Hindlimb muscle (tissue), 1 donor: ENCODE measurements at regions not wholly inside any gene's neighbourhood (a gene's known extent, or its start where the extent isn't known, plus 50 kb on each side); places are given as distances from the start of the nearest gene placed in this dataset.
"Not testable (repeated sequence)": the region's sequence is repeated elsewhere in the genome, so short reads cannot be mapped to it uniquely, and the experiment has no call there.

Experiments used
- DNase-seq: peaks from one replicate; pipeline ENCODE4 v3.0.0-alpha.2; 2013

DNA sequence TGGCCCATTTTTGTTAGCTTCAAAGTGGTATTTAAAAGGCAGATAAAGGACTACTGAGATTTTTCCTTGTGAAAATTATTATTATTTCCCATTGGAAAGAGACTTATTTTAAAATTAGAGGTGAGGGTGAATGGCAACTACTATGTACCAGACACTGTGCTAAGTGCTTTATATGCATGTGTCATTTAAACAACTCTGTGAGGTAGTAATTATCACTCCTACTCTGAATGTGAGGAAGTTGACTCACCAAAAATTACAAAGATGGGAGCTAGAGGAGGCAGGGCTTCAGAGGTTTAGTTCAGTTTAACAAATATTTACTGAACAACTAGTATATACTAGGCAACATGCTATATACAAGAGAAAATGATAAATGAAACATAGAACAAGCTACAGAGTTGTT lies 78.2 kb downstream of the MSL3 start:
- DNase-seq: no peak

GRCh38 chrX:11837437-11837836 lies 79.4 kb downstream of the MSL3 start:
- DNase-seq: no peak

- no peak for DNase-seq
Measured at GRCh38 chrX:11864171-11864570, 106.1 kb downstream of the MSL3 start.

GRCh38 chrX:11867610-11868345 lies 109.7 kb downstream of the MSL3 start:
- no peak for DNase-seq

- DNase-seq: no peak
Measured at GRCh38 chrX:11870789-11871188, 112.8 kb downstream of the MSL3 start.

GRCh38 chrX:11881485-11882170 lies 123.6 kb downstream of the MSL3 start:
- DNase-seq: no peak

GRCh38 chrX:11886745-11887144 lies 128.7 kb downstream of the MSL3 start:
- no peak for DNase-seq

DNA sequence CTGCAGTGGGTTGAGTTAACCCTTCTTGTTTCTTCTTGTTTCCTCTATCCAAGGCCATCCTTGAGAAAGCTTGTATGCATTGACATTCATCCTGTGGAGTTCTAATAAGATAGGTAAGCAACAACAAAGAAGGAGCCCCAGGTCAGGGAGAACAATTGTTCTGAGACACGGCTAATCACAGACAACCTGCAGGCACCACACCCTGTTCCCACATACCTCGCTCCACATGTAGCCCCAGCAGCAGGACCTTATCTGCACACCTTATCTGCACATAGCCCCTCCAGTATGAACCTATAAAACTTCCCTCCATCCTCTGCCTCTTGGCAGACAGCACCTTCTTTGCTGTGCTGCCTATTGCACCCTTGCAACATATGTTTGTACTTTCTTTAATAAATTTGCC lies 129.1 kb downstream of the MSL3 start:
- DNase-seq: no peak

- DNase-seq: no peak
Measured at GRCh38 chrX:11888421-11888820, 130.4 kb downstream of the MSL3 start.

- DNase-seq: no peak
Measured at GRCh38 chrX:11889791-11890190, 131.8 kb downstream of the MSL3 start.

- peak; percentile 47 for DNase-seq
Measured at GRCh38 chrX:11890836-11891514, 132.9 kb downstream of the MSL3 start.

- no peak for DNase-seq
Measured at GRCh38 chrX:11893933-11894710, 136.1 kb downstream of the MSL3 start.

GRCh38 chrX:11899091-11899490 lies 141.1 kb downstream of the MSL3 start:
- no peak for DNase-seq

DNA sequence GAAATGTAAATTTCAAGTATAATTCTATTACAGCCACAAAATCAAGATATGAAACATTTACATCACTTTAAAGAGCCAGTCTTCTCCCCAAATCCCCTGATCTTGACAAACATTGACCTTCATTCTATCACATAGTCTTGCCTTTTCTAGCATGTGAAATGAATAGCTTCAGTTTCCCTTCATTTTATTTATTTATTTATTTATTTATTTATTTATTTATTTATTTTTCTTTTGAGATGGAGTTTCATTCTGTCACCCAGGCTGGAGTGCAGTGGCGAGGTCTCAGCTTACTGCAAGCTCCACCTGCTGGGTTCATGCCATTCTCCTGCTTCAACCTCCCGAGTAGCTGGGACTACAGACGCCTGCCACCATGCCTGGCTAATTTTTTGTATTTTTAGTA lies 147.9 kb downstream of the MSL3 start:
- not testable (repeated sequence) for DNase-seq

DNA sequence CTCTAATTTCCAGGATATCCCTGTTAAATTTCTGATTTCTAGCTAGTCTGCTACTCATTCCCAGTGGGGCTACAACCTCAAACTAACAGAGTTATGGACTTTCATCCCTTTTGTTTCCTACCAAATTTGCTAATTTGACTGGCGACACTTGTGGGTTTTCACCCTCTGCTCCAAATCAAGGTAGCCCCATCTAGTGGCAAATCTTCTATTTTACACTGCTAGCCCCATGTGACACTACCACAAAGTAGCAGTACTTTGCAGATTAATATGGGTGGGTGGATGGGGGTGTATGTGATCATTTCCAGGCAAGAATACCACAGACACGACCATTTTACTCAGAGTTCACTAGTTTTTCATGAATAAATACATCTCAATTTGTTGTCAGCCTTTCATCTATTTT lies 150.3 kb downstream of the MSL3 start:
- no peak for DNase-seq

- DNase-seq: no peak
Measured at GRCh38 chrX:11913001-11913400, 155.0 kb downstream of the MSL3 start.

DNA sequence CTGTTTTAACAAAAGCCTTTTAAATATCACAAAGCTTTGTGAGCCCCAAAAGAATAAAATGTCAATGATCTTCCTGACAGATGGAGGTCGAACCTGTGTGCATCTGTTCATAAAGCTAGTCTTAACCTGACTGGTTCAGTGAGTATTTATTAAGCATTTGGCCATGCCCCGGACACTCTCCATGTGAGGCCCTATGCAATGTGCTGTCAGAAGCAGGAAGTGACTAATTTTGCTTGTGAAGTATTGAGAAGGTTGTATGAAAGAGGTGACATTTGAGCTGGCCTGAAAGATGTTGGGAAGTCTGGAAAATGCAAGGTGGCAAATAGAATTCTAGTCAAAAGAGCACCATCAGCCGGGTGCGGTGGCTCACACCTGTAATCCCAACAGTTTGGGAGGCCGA lies 171.4 kb downstream of the MSL3 start:
- no peak for DNase-seq

GRCh38 chrX:11932423-11932822 lies 174.4 kb downstream of the MSL3 start:
- no peak for DNase-seq

DNA sequence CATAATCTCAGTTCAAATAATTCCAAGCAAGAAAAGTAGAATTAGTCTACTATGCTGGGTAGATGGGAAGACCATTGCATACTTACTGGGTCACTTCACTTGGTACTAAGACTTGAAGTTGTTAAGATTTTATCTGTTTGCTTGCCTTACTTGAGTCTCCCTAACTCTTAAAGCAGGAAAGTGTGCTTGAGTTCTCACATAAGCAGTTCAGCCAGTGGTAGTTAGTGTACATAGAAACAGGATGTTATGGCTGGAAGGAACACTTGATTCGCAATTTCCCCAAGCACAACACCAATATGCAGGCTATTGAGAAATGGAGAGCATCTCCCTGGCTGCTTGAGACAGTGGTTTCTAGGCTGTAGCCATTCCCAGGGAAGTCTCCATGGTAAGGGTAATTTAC lies 176.1 kb downstream of the MSL3 start:
- no peak for DNase-seq

DNA sequence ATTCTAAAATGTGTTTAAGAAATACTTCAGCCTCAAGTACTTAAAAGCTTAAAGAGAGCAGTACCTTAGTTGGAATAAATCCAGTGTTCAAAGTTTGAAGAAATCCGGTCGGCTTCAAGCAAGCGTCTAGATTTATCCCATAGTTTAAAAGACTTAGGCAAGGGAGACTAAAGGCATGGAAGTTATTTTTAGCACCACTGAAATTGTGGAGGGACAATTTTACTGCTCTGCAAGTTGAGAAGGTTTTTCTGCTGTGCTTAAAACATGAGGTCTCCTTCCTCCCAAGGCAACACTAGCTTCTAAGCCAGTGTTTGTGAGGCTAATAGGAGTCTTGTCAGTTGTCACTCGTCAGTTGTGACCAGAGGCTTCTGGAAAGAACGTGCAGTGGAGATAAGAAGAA lies 183.5 kb downstream of the MSL3 start:
- no peak for DNase-seq

GRCh38 chrX:11944501-11944900 lies 186.5 kb downstream of the MSL3 start:
- DNase-seq: no peak

GRCh38 chrX:11949291-11949690 lies 189.0 kb upstream of the FRMPD4 start:
- DNase-seq: no peak

- DNase-seq: no peak
Measured at GRCh38 chrX:11952176-11952720, 186.0 kb upstream of the FRMPD4 start.
